Endothelial cell of umbilical vein (primary cell): ENCODE measurements at regions not wholly inside any gene's neighbourhood (a gene's known extent, or its start where the extent isn't known, plus 50 kb on each side); places are given as distances from the start of the nearest gene placed in this dataset.
"Not testable (repeated sequence)": the region's sequence is repeated elsewhere in the genome, so short reads cannot be mapped to it uniquely, and the experiment has no call there.

ENCODE experiments used
- BruUV-seq: library from RNA; stranded (reverse); fragments of 400-500 nt; replicated peaks from 2 replicates; lab custom pipeline; 2021; lab: Mats Ljungman, UMichigan
- CTCF ChIA-PET: fragments of 300-600, 350-600 bp; sonication (Branson Sonifier 250); formaldehyde crosslinking; loops from one replicate; lab custom pipeline; 2021; ENCODE audit warnings: antibody characterized with exemption, inconsistent platforms; lab: Charles Lee
- POLR2A ChIA-PET: fragments of 300-600, 350-600 bp; sonication (Branson Sonifier 250); formaldehyde crosslinking; loops from one replicate; lab custom pipeline; 2021; ENCODE audit warnings: antibody characterized with exemption, inconsistent platforms; lab: Charles Lee
- DNase-seq: peaks from one replicate; pipeline ENCODE4 v3.0.0-alpha.2; 2011; ENCODE audit warnings: low read depth, low spot score
- FAIRE-seq: peaks from 2 replicates; lab custom pipeline; 2011; peaks lifted over from hg19 to GRCh38; lab: Jason Lieb, UNC
- H2AFZ ChIP-seq: 2 replicates; pipeline ENCODE4 v1.6.0; 2012; ENCODE audit warnings: low read depth, low read length, control low read depth, inconsistent platforms
- H3K27ac ChIP-seq: 2 replicates; pipeline ENCODE4 v1.5.1; 2011; ENCODE audit warnings: low read depth, mild to moderate bottlenecking, control low read depth, low read length, moderate library complexity; ENCODE audit not compliant: insufficient read depth
- H3K27me3 ChIP-seq, 2 experiments: 2 replicates each; pipeline versions ENCODE4 v1.6.0 to v1.6.1; 2011; ENCODE audit warnings: low read length in 2 of 2, mixed read lengths in 1 of 2; ENCODE audit not compliant: control insufficient read depth in 2 of 2, insufficient read depth in 2 of 2
- H3K36me3 ChIP-seq, 2 experiments: 2 replicates in 1 of 2; 3 replicates in 1 of 2; pipeline ENCODE4 v1.5.1; 2011; ENCODE audit warnings: low read length in 2 of 2, mild to moderate bottlenecking in 1 of 2, moderate library complexity in 1 of 2; ENCODE audit not compliant: control insufficient read depth in 2 of 2, insufficient read depth in 2 of 2; ENCODE audit errors: extremely low read depth in 1 of 2
- H3K4me1 ChIP-seq: 3 replicates; pipeline ENCODE4 v1.5.1; 2011; ENCODE audit warnings: mild to moderate bottlenecking, low read length; ENCODE audit not compliant: control insufficient read depth, insufficient read depth; ENCODE audit errors: extremely low read depth
- H3K4me2 ChIP-seq: 2 replicates; pipeline ENCODE4 v1.6.1; 2011; ENCODE audit warnings: low read length, control low read depth, mixed read lengths; ENCODE audit not compliant: insufficient read depth
- H3K4me3 ChIP-seq, 3 experiments: fragments of 200-600 bp in 1 of 3; sonication (generic), shearing (Covaris generic) in 1 of 3; replicated peaks in 1 of 3; 2 replicates each; pipeline ENCODE4 v1.5.1; 2011 to 2016; ENCODE audit warnings: control low read depth in 3 of 3, low read length in 3 of 3, mild to moderate bottlenecking in 2 of 3, inconsistent platforms in 1 of 3, low read depth in 1 of 3, moderate library complexity in 1 of 3; ENCODE audit not compliant: insufficient read depth in 1 of 3
- H3K79me2 ChIP-seq: 2 replicates; pipeline ENCODE4 v1.6.0; 2012; ENCODE audit warnings: low read length, inconsistent platforms; ENCODE audit not compliant: control insufficient read depth, insufficient read depth
- H3K9ac ChIP-seq: replicated peaks from 2 replicates; pipeline ENCODE3; 2011; ENCODE audit warnings: low read length, control low read depth; ENCODE audit not compliant: insufficient read depth; ENCODE audit errors: extremely low read depth
- H3K9me1 ChIP-seq: replicated peaks from 3 replicates; pipeline ENCODE4 v1.6.0; 2011; ENCODE audit warnings: mild to moderate bottlenecking, low read length; ENCODE audit not compliant: control insufficient read depth, insufficient read depth; ENCODE audit errors: extremely low read depth
- H3K9me3 ChIP-seq: replicated peaks from 2 replicates; pipeline ENCODE4 v1.5.1; 2012; ENCODE audit warnings: low read length, inconsistent platforms; ENCODE audit not compliant: control insufficient read depth, insufficient read depth
- H4K20me1 ChIP-seq: replicated peaks from 2 replicates; pipeline ENCODE3; 2011; ENCODE audit warnings: mild to moderate bottlenecking, low read length; ENCODE audit not compliant: control insufficient read depth, insufficient read depth; ENCODE audit errors: extremely low read depth
- EZH2 ChIP-seq: IDR thresholded peaks from 2 replicates; pipeline ENCODE4 v1.6.1; 2012; ENCODE audit warnings: borderline replicate concordance, low read depth, mild to moderate bottlenecking, moderate library complexity, low read length, inconsistent platforms; ENCODE audit not compliant: severe bottlenecking
- FOS ChIP-seq: IDR thresholded peaks from 2 replicates; pipeline ENCODE4 v1.6.1; 2011; ENCODE audit warnings: mild to moderate bottlenecking, low read length, moderate library complexity, borderline replicate concordance; ENCODE audit not compliant: insufficient read depth
- GATA2 ChIP-seq: IDR thresholded peaks from 2 replicates; pipeline ENCODE4 v1.7.0; 2011; ENCODE audit warnings: low read depth, mild to moderate bottlenecking, moderate library complexity, mixed read lengths, low read length; ENCODE audit not compliant: insufficient read length, insufficient read depth
- JUN ChIP-seq: IDR thresholded peaks from 2 replicates; pipeline ENCODE4 v1.6.1; 2011; ENCODE audit warnings: borderline replicate concordance, low read depth; ENCODE audit not compliant: insufficient read length, insufficient read depth
- MYC ChIP-seq: IDR thresholded peaks from one replicate; pipeline ENCODE4 v1.6.1; 2011; ENCODE audit warnings: mild to moderate bottlenecking, low read depth, low read length
- POLR2A ChIP-seq: IDR thresholded peaks from 2 replicates; pipeline ENCODE4 v1.6.1; 2012; ENCODE audit warnings: low read depth, mild to moderate bottlenecking, control low read depth, low read length
- POLR2AphosphoS5 ChIP-seq: IDR thresholded peaks from 2 replicates; pipeline ENCODE4 v1.6.1; 2012; ENCODE audit warnings: low read depth, mild to moderate bottlenecking, control low read depth, low read length, moderate library complexity; ENCODE audit not compliant: insufficient read depth
- dilution Hi-C: fragments of 300-500 bp; cut with MboI; formaldehyde crosslinking; loops from one replicate; pipeline ENCODE4 v1.15.0; 2019; ENCODE audit warnings: low sequenced_read_pairs; ENCODE audit not compliant: extremely low pct_ligation_motif_present
- intact Hi-C: fragments of 100-400 bp; cut with micrococcal nuclease; formaldehyde crosslinking; loops from one replicate; pipeline ENCODE4 v1.10.0; 2022
- TF ChIP-seq, protein P1 (sequence below): IDR thresholded peaks from 2 replicates; pipeline ENCODE4 v1.6.1; 2011; ENCODE audit not compliant: insufficient read depth, insufficient read length
- TF ChIP-seq, protein P2 (sequence below), 2 donors: IDR thresholded peaks; 1 replicate in 1 of 2; 2 replicates in 1 of 2; pipeline ENCODE4 v1.5.1; 2011; ENCODE audit warnings: low read length in 2 of 2, mild to moderate bottlenecking in 2 of 2, moderate library complexity in 2 of 2, control low read depth in 1 of 2, inconsistent platforms in 1 of 2, low read depth in 1 of 2; ENCODE audit not compliant: insufficient read depth in 1 of 2; ENCODE audit errors: extremely low read depth in 1 of 2

DNA sequence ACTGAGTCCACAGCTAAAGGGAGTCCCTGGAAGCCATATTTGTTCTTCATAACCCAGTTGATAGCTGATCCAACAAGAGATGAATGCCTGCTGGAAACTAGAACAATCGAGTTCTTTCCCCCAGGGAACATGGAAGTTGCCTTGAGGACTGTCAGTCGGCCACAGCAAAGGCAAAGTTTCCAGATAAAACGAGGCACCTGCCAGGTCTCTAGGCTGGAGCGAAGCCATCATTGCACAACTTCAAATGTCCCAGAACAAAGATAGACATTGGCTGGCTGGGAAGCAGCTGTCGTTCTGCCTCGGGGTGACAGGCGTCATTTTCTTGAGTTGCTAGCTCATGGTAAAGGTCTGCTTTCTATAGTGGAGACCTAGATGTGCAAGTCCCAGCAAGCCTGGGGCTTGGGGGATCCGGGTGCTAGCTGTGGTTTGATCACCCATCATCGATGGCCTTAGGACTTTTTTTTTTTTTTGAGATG lies 184.4 kb upstream of the ZNF217 start:
- DNase-seq (no peak), FAIRE-seq (peak; percentile 67)
- Histone ChIP-seq H3K36me3 (no peaks in the 10 kb centered on the region), H2AFZ (no peak overlapping the region), H3K27ac (no peak overlapping the region), H3K27me3 (no peaks in the 10 kb centered on the region), H3K9ac (no peak overlapping the region), H3K9me3 (no peaks in the 10 kb centered on the region), H3K4me3 (no peak overlapping the region), H3K4me2 (no peak overlapping the region), H3K4me1 (peaks cover 8% of the 10 kb centered on the region), H4K20me1 (no peaks in the 10 kb centered on the region), H3K9me1 (no peaks in the 10 kb centered on the region), H3K79me2 (no peaks in the 10 kb centered on the region)
- intact Hi-C loops (no loop called here), dilution Hi-C loops (no loop called here)
- CTCF ChIA-PET = interaction anchor here (0.6 kb wide), 1 partner anchor 138 kb away, joined by 3 read pairs; no protein-coding TSS in a partner anchor
- POLR2A ChIA-PET = no interaction called here
- no TSS peak for BruUV-seq
- TF ChIP-seq, protein P1, sequence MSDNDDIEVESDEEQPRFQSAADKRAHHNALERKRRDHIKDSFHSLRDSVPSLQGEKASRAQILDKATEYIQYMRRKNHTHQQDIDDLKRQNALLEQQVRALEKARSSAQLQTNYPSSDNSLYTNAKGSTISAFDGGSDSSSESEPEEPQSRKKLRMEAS = no peak
- TF ChIP-seq, protein P2, sequence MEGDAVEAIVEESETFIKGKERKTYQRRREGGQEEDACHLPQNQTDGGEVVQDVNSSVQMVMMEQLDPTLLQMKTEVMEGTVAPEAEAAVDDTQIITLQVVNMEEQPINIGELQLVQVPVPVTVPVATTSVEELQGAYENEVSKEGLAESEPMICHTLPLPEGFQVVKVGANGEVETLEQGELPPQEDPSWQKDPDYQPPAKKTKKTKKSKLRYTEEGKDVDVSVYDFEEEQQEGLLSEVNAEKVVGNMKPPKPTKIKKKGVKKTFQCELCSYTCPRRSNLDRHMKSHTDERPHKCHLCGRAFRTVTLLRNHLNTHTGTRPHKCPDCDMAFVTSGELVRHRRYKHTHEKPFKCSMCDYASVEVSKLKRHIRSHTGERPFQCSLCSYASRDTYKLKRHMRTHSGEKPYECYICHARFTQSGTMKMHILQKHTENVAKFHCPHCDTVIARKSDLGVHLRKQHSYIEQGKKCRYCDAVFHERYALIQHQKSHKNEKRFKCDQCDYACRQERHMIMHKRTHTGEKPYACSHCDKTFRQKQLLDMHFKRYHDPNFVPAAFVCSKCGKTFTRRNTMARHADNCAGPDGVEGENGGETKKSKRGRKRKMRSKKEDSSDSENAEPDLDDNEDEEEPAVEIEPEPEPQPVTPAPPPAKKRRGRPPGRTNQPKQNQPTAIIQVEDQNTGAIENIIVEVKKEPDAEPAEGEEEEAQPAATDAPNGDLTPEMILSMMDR (IDR thresholded peaks at IDR 0.05; ENCODE audit: extremely low read depth in 1 of 2, insufficient read depth in 1 of 2, low read depth in 1 of 2, low read length in 2 of 2) = no peak
- TF ChIP-seq FOS = no peak
- no peak for TF ChIP-seq POLR2AphosphoS5
- TF ChIP-seq POLR2A = no peak
- TF ChIP-seq EZH2 = no peak
- no peak for TF ChIP-seq MYC
- no peak for TF ChIP-seq JUN
- TF ChIP-seq GATA2 = no peak

- H3K4me3 ChIP-seq, DNase-seq, H4K20me1 ChIP-seq, H3K27me3 ChIP-seq, H3K4me2 ChIP-seq, H3K36me3 ChIP-seq, H3K9me3 ChIP-seq, H3K27ac ChIP-seq, POLR2A ChIA-PET, intact Hi-C loops, H3K4me1 ChIP-seq, H3K79me2 ChIP-seq, H3K9ac ChIP-seq, FAIRE-seq, dilution Hi-C loops, H2AFZ ChIP-seq, BruUV-seq, H3K9me1 ChIP-seq: not testable (repeated sequence)
- CTCF ChIA-PET = interaction anchor here (1.3 kb wide), 1 partner anchor 15 kb away, joined by 3 read pairs; no protein-coding TSS in a partner anchor
Observed at GRCh38 chr20:53777402-53777801, 183.8 kb upstream of the ZNF217 start.
